NOMO-1 treated with DMSO at 0.1 percent for 48 hours (cell line): ENCODE measurements at regions not wholly inside any gene's neighbourhood (a gene's known extent, or its start where the extent isn't known, plus 50 kb on each side); places are given as distances from the start of the nearest gene placed in this dataset.

Experiments used
- DNase-seq: peaks from one replicate; lab custom pipeline; 2025; ENCODE audit not compliant: unreplicated experiment; lab: John Stamatoyannopoulos, UW

DNA sequence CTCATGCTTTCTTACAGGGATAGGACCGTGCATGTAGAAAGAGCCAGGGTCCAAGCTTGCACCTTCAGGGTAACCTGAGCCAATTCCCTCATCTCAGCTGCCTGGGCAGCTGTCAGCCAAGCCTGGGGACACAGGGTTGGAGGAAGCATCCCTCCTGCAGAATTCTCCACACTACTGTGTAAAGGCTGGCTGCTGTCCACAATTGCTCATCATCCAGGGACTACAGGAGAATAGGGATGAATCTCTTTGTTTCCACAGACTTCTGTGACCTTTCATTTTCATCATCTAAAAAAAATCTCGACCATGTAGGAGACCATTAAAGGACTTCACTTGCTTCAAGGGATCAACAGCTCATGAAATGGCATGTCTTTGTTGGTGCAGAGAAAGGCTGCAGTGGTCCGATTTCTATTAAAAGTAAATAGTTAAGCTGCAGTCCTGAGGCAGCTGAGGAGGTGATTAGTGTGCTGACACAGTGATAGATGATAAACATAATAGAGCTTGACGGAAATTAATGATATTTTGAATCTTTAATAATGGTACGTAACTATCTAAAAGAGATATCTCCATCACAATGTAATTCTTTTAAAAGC is 74.4 kb upstream of the COPS8 start:
- DNase-seq: no peak

DNA sequence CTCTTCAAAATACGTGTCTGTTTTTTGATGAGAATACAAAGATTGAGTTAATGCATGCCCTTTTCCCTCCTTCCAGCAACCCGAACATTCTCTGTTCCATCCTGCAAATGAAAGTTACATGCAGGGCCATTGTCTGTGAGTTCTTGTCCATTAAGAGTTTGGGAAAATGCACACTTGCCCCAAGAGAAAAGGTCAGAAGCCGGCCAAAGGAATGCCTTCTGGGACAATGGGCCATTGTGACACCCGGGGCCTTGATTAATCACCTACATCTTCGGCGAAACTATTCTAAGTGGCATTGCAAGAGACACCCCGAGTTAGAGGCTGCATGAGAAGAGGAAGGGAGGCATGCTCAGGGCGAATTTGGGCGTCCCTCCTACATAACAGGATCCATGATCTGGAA is 73.7 kb upstream of the COPS8 start:
- DNase-seq: no peak

DNA sequence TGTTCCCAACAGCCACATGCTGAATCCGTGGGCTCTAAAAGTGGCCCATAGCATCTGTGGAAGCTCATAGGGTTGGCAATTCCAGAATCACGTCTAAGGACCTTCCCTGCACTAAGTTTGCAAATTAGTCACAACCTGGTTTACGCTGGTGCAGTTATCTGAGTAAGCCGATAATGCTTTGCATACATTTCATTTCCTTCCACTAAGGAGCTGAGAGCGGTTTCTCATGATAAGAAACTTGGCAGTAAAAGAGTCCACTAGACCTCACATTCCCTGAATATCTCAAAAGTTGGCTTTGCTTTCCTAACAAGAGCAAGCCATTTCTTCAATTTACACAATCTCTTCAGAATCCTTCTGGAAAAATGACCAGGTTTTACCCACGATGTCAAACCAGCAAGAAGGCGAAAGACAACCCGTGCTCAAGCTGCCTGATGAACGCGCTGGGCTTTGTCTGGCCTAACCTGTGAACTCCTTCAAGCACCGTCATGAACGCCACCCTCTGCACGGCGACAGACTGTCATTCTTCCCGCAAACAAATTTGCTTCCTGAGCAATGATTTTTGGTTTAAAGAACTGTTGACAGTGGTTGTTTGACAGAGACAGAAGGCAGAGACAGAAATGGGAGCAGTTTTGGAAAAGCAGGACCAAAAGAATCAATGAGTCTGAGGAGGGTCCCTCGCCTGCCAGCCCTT is 73.0 kb upstream of the COPS8 start:
- no peak for DNase-seq

DNA sequence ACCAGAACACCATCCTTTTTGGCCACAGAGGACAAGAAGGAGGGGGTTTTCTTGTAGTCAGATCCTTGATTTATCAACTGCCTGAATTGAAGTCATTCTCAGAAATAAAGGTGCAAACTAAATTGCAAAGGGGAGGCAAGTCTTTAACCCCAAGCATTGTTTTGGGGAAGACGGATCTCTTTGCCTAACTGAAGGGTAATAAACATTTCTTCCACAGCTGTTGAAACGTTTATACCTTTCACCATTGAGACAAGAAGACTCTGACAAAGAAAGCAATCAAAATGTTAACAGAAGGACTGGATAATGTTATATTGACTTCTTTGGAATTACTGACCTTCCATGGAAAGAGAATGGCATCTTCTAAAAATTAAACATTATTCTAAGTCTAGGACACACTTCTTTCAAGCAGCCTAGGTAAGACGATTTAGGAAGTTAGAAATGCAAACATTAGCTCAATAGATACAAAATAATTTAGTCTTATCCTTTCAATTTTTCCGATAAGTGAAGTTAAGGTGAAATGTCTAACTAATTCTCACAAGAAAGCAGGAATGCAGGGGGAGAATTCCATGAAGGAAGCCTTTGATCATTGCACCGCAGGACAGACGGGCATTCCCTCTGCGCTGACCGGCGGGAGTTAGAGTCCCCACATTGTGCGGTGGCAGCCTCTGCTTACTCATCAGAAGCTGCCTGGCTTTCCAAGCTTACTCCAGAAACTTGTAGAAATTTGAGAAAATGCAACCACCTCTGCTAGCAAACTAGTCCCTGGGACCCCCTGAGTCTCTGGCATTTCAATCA is 69.4 kb upstream of the COPS8 start:
- DNase-seq: no peak

DNA sequence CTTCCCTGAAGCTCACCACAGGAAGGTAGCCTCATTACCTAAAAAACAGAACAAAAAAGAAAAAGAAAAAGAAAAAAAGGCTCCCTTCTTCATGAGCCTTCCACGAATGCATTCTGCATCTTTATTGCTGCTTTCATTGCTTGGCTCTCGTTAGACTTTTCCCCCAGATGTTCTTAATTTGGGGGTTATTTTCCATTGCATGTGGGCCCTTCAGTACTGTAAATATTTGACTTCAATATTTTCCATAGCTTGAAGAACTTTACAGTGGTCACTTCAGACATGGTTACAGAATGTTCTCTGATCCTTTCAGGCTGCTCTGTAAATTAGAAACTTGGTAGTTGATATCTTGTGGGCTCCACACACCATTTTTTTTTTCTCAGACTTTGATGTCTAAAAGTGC is 65.6 kb upstream of the COPS8 start:
- no peak for DNase-seq

DNA sequence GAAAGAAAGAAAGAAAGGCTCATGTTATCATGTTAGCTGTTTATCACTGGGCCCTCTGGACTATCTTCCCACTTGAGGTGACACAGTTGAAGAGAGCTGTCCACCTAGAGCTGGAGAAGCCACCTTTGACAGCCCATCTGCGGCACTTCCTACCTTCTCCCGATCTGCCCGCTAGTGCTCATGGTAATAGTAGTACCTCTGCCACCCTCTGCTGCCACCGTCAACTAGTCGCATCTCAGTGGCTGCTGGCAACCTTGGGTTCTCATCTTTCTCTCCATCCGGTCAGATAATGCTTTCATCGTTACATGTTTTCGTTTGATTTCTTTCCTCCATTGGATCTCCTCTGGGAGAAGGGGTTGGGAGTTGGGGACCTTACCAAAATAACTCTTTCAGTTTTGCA is 63.2 kb upstream of the COPS8 start:
- DNase-seq: no peak

DNA sequence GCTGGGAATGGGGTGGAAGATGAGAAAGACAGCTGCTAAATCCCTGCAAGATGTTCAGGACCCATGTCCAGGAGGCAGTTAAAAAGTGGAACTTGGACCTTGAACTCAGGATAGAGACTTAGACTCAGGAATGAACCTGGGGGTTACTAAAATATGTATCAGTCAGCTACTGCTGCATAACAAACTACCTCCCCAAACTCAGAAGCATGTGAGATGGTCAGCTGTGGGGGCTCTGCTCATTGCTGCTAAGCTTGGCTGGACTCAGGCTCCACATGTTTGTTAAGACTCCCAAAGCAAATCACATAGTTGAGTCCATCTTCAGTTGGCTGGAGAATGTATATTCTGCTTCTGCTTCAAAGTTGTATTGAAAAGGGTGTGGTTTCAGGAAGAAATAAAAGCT is 61.4 kb upstream of the COPS8 start:
- DNase-seq: no peak

DNA sequence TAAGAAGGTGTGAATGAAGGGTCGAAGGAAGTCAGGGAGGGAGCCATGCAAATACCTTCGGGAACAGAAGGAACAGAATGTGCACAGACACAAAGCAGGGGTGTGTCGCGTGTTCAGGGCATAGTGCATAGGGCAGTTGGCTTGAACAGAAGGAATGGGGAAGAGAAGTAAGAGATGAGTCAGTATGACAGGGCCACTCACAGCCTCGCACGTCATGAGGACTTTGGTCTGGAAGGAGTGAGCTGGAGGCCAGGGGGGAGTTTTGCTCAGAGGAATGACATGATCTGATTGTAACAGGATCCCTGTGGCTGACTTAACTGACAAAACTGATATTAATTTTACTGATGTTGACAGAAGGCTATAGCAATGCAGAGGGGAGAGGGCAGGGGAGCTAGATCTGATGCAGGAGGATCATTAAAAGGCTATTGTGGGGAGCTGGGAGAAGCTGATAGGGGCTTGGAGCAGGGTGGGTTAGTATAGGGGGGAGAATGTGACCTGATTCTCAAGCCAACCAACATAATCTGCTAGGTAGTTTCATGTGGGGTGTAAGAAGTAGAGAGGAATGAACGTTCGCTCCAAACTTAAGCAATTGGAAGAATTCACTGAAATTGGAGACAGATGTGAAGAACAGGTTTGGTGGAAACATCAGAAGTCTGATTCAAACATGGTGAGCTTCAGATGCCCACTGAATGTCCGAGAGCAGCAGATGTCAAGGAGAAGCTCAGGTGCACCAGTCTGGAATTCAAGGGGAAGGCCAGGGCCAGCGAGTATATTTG is 60.4 kb upstream of the COPS8 start:
- peak; percentile 26 for DNase-seq

DNA sequence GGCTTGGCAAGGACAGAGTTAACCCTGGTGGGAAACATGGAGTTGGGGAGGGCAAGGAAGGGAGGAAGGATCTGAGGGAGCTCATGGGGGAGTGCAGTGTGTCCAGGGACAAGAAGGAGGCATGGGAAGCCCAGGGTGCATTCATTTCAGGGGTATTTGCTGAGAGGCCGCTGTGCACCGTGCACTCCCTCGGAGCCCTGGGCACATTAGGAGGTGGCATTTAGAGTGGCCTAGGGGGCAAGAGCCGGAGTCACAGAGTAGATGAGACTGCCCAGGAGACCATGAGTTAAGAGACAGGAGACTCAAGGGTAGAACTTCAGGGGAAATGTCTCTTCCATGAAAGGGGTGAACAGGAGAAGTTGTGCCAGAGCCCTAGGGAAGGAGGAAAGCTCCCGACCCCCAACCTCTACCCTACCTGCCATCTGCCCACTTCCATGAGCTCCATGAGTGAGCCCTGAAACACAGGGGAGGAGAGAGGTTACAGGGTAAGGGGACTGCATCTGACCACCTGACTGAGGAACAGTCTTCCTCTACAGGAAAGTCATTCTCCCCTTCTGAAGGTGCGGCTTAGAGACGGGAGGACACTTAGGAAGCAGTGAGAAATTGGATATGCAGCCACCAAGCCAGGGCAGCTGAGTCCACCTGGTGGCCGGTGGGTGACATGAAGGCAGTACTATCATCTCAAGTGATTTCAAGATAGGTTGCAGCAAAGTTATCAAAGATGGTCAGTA is 58.5 kb upstream of the COPS8 start:
- DNase-seq: peak; percentile 65

DNA sequence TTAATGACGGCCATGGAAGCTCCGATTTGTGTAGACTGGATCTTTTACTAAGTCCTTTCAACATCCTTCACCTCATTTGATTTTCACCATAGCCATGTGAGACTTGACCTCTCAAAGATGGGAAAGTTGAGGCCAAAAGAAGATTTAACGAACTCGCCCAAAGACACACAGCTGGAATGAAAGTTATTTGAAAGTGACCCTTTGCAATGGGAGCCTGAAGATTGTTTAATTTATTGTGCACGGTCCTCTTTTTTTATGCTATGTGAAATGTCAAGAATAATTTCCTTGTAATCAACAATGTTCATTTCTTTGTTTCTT is 58.0 kb upstream of the COPS8 start:
- DNase-seq: no peak

DNA sequence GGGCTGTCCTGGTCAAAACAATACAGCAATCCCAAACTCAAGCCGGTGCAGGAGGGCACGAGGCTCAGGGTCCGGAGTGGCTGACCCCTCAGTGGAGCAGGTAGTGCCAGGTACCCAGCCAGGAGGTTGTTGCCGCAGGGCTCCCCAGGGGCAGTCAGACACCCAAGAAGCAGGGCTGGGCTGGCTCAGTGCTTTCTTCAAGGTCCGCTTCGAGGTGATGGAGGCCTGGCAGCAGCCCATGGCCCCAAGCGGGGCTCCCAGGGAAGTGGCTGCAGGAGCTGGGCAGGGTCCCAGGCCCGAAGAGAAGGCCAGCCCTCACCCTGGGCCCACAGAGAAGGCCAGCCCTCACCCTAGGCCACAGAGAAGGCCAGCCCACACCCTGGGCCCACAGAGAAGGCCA is 55.3 kb upstream of the COPS8 start:
- no peak for DNase-seq

DNA sequence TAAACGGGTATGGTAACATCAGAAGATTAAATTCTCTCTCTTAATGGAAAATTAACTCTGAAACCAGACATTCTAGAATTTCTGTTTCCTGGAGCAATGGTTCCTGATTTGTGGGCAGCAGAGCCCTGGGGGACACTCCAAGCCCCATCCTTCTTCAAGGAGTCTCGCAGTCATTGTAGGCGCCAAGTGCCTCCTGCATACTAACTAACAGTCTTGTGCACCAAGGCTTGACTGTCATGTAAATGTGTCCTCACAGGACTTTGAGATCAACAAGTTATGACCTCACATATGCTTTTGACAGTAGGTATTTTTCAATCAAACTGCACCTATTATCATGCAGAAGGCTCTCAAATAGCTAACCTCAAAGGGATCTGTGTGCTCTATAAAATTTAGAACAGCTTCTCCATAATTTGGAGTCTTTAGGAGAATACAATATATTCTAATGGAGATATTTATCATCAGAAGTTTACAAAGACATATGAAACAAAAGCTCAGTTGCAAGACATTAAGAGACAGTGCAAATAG is 52.1 kb upstream of the COPS8 start:
- no peak for DNase-seq

DNA sequence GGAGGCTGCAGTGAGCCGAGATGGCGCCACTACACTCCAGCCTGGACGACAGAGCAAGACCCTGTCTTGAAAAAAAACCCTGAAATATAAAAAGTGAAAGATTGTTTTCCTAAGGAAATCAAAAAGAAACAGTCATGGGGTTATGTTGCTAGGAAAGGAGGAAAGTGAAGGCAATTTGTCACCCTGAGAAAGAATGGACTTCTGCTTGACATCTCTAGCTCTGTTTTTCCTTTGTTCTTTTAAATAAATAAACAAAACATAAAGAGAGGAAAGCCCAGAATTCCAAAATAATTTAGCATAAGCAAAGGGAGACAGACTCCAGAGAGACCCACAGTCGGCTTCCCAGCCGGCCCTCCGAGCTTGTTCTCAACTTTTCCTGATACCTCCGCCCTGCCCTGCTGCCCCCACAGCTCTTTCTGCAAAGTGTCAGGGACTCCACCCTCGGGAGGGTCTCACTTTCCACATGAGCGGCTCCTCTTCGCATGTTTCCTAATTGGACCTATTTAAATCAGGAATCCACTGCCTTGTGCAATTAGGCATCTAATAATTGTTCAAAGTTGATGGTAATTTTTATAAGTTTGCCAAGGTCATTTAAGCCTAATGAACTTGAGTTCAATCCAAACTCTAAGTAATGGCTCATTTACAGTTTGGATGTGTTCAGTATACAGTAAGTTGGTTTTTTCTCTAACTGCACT is 49.8 kb upstream of the COPS8 start:
- DNase-seq: no peak
